SK-N-MC (cell line): ENCODE measurements at regions not wholly inside any gene's neighbourhood (a gene's known extent, or its start where the extent isn't known, plus 50 kb on each side); places are given as distances from the start of the nearest gene placed in this dataset.

Experiments used
- EZH2 ChIP-seq: fragments of 200-600 bp; sonication (generic); IDR thresholded peaks from one replicate; pipeline ENCODE4 v1.6.1; 2017; ENCODE audit warnings: antibody characterized with exemption
- POLR2AphosphoS5 ChIP-seq: IDR thresholded peaks from 2 replicates; pipeline ENCODE4 v1.6.1; 2012; ENCODE audit warnings: mild to moderate bottlenecking, low read depth, low read length, borderline replicate concordance

DNA sequence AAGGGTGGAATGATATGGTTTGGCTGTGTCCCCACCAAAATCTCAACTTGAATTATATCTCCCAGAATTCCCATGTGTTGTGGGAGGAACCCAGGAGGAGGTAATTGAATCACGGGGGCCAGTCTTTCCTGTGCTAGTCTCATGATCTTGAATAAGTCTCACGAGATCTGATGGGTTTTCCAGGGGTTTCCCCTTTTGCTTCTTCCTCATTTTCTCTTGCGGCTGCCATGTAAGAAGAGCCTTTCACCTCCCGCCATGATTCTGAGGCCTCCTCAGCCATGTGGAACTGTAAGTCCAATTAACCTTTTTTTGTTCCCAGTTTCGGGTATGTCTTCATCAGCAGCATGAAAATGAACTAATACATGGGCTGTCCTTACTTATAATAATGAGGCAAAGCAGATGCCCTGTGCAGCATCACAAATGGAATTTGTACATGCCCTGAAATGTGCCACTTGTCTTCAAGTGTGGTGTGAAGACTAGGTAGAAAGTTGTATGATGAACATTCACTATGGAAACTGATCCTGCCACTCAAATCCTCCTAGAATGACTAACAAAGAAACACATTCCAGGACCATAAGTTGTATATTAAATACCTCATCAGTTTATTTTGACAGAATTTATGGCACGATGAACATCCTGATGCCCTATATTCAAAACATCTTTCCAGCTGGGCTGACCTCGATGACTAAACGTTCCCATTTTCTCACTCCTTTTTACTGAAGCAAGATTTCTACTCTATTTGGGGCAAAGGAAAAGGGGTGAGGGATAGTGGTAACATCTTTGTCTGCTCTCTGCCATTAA is 122.8 kb upstream of the CTTNBP2 start:
- TF ChIP-seq EZH2 (no peak), POLR2AphosphoS5 (no peak)
